ENCODE measurements at regions not wholly inside any gene's neighbourhood (a gene's known extent, or its start where the extent isn't known, plus 50 kb on each side); places are given as distances from the start of the nearest gene placed in this dataset.

- FAIRE-seq = no peak
- no peak for DNase-seq (ENCODE audit: insufficient read length, low spot score)
Measured at GRCh38 chr5:174356536-174356935, 311.0 kb downstream of the NSG2 start.

GRCh38 chr5:174358276-174358675 lies 312.8 kb downstream of the NSG2 start:
- no peak for DNase-seq (ENCODE audit: insufficient read length, low spot score)
- FAIRE-seq = no peak

GRCh38 chr5:174359071-174359470 lies 313.6 kb downstream of the NSG2 start:
- FAIRE-seq = no peak
- DNase-seq (ENCODE audit: insufficient read length, low spot score) = no peak

- FAIRE-seq (no peak), DNase-seq (ENCODE audit: insufficient read length, low spot score) (no peak)
Measured at GRCh38 chr5:174362514-174362913, 317.0 kb downstream of the NSG2 start.

GRCh38 chr5:174363934-174364333 lies 318.4 kb downstream of the NSG2 start:
- no peak for FAIRE-seq

GRCh38 chr5:174364676-174365075 lies 319.2 kb downstream of the NSG2 start:
- DNase-seq (ENCODE audit: insufficient read length, low spot score) = no peak
- FAIRE-seq = no peak

More at GRCh38 chr5:174363934-174364333, 318.4 kb downstream of the NSG2 start:
- no peak for DNase-seq (ENCODE audit: insufficient read length, low spot score)

GRCh38 chr5:174371600-174372094 lies 326.1 kb downstream of the NSG2 start:
- no peak for FAIRE-seq
- DNase-seq (ENCODE audit: insufficient read length, low spot score) = no peak

GRCh38 chr5:174374206-174374605 lies 328.7 kb downstream of the NSG2 start:
- DNase-seq (ENCODE audit: insufficient read length, low spot score) (no peak), FAIRE-seq (no peak)

GRCh38 chr5:174376056-174376455 lies 330.6 kb downstream of the NSG2 start:
- FAIRE-seq (no peak), DNase-seq (ENCODE audit: insufficient read length, low spot score) (no peak)

- FAIRE-seq = no peak
- DNase-seq (ENCODE audit: insufficient read length, low spot score) = no peak
Measured at GRCh38 chr5:174376726-174377373, 331.3 kb downstream of the NSG2 start.

GRCh38 chr5:174378121-174378874 lies 332.8 kb downstream of the NSG2 start:
- DNase-seq (ENCODE audit: insufficient read length, low spot score) (no peak), FAIRE-seq (no peak)

- DNase-seq (ENCODE audit: insufficient read length, low spot score) (no peak), FAIRE-seq (no peak)
Measured at GRCh38 chr5:174380311-174380710, 334.8 kb downstream of the NSG2 start.

GRCh38 chr5:174381241-174381640 lies 335.7 kb downstream of the NSG2 start:
- DNase-seq (ENCODE audit: insufficient read length, low spot score) = no peak
- no peak for FAIRE-seq

GRCh38 chr5:174383210-174384167 lies 338.0 kb downstream of the NSG2 start:
- FAIRE-seq = no peak

GRCh38 chr5:174384509-174384947 lies 339.0 kb downstream of the NSG2 start:
- no peak for DNase-seq (ENCODE audit: insufficient read length, low spot score)
- FAIRE-seq = no peak

More at GRCh38 chr5:174383210-174384167, 338.0 kb downstream of the NSG2 start:
- no peak for DNase-seq (ENCODE audit: insufficient read length, low spot score)

- DNase-seq (ENCODE audit: insufficient read length, low spot score) = no peak
- FAIRE-seq = no peak
Measured at GRCh38 chr5:174386306-174386705, 338.1 kb upstream of the MSX2 start.

GRCh38 chr5:174386846-174387245 lies 337.5 kb upstream of the MSX2 start:
- FAIRE-seq (no peak), DNase-seq (ENCODE audit: insufficient read length, low spot score) (no peak)

- no peak for FAIRE-seq
- no peak for DNase-seq (ENCODE audit: insufficient read length, low spot score)
Measured at GRCh38 chr5:174387448-174387847, 336.9 kb upstream of the MSX2 start.

- DNase-seq (ENCODE audit: insufficient read length, low spot score) = no peak
- no peak for FAIRE-seq
Measured at GRCh38 chr5:174392892-174393291, 331.5 kb upstream of the MSX2 start.

GRCh38 chr5:174396541-174396940 lies 327.8 kb upstream of the MSX2 start:
- no peak for DNase-seq (ENCODE audit: insufficient read length, low spot score)
- no peak for FAIRE-seq

- no peak for DNase-seq (ENCODE audit: insufficient read length, low spot score)
- no peak for FAIRE-seq
Measured at GRCh38 chr5:174397206-174397605, 327.2 kb upstream of the MSX2 start.

Data from GM19239 (cell line).